SH-SY5Y (cell line): ENCODE measurements at regions not wholly inside any gene's neighbourhood (a gene's known extent, or its start where the extent isn't known, plus 50 kb on each side); places are given as distances from the start of the nearest gene placed in this dataset.

Experiments used
- GATA2 ChIP-seq: IDR thresholded peaks from 2 replicates; pipeline ENCODE4 v1.6.1; 2011; ENCODE audit warnings: mild to moderate bottlenecking, low read depth, low read length
- GATA3 ChIP-seq: IDR thresholded peaks from 2 replicates; pipeline ENCODE4 v1.6.1; 2011; ENCODE audit warnings: low read depth, mild to moderate bottlenecking, low read length, moderate library complexity

DNA sequence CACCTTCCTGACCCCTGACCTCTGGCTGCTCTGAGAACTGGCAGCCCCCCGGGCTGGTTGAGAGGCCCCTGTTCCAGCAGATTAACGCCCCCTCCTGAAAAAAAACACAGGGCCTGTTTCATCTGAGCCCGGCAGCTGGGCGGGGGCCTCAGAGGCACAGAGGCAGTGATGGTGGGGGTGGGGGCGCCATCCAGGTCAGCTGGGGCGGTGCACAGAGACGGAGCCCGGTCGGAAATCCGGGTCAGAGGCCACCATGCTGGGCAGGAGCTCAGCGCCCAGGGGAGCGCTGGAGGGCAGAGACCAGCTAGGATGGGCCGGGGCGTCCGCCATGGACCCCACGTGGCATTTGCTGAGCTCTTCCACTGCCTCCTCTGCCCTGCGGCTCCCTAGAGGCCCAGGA, 68.0 kb downstream of the UNCX start:
- TF ChIP-seq GATA3, result no peak
- TF ChIP-seq GATA2, result no peak
